H1 (cell line): ENCODE measurements at regions not wholly inside any gene's neighbourhood (a gene's known extent, or its start where the extent isn't known, plus 50 kb on each side); places are given as distances from the start of the nearest gene placed in this dataset.

Experiments
- CTCF ChIA-PET: fragments of 300-600 bp; sonication (Branson Sonifier 250); formaldehyde crosslinking; loops from one replicate; lab custom pipeline; 2021; ENCODE audit not compliant: partially characterized antibody; lab: Charles Lee
- POLR2A ChIA-PET: fragments of 300-600 bp; sonication (Branson Sonifier 250); formaldehyde crosslinking; loops from one replicate; lab custom pipeline; 2021; ENCODE audit warnings: inconsistent platforms; ENCODE audit not compliant: partially characterized antibody; lab: Charles Lee
- DNase-seq, 2 experiments: peaks; one replicate each; pipeline versions ENCODE4 v3.0.0 to v3.0.0-alpha.2; 2010 to 2022; ENCODE audit warnings: low spot score in 2 of 2, low read depth in 1 of 2, mixed read lengths in 1 of 2
- FAIRE-seq: peaks from 2 replicates; lab custom pipeline; 2011; peaks lifted over from hg19 to GRCh38; lab: Jason Lieb, UNC
- H2AFZ ChIP-seq: 2 replicates; pipeline ENCODE4 v1.8.1; 2012; ENCODE audit warnings: low read length, inconsistent platforms
- H2AK5ac ChIP-seq: 2 replicates; pipeline ENCODE4 v1.6.1; 2013; ENCODE audit warnings: low read depth, low read length
- H2BK120ac ChIP-seq: replicated peaks from 2 replicates; pipeline ENCODE3; 2013; ENCODE audit warnings: low read depth, low read length, inconsistent platforms
- H2BK12ac ChIP-seq: 2 replicates; pipeline ENCODE4 v1.6.1; 2013; ENCODE audit warnings: low read depth, low read length
- H2BK15ac ChIP-seq: 2 replicates; pipeline ENCODE4 v1.6.1; 2013; ENCODE audit warnings: low read length
- H2BK20ac ChIP-seq: 2 replicates; pipeline ENCODE4 v1.6.1; 2013; ENCODE audit warnings: low read length
- H2BK5ac ChIP-seq: 2 replicates; pipeline ENCODE4 v1.6.1; 2013; ENCODE audit warnings: low read depth, low read length
- H3K14ac ChIP-seq: 2 replicates; pipeline ENCODE4 v1.6.1; 2013; ENCODE audit warnings: inconsistent platforms; ENCODE audit not compliant: insufficient read length
- H3K18ac ChIP-seq: 2 replicates; pipeline ENCODE4 v1.6.1; 2013; ENCODE audit warnings: low read length; ENCODE audit errors: extremely low read depth
- H3K23ac ChIP-seq: 2 replicates; pipeline ENCODE4 v1.6.1; 2013; ENCODE audit warnings: inconsistent platforms; ENCODE audit not compliant: insufficient read length
- H3K23me2 ChIP-seq: 2 replicates; pipeline ENCODE4 v1.6.1; 2013; ENCODE audit warnings: low read depth, low read length
- H3K27ac ChIP-seq: 2 replicates; pipeline ENCODE4 v1.6.1; 2011; ENCODE audit warnings: low read depth, low read length, inconsistent platforms
- H3K27me3 ChIP-seq, 4 experiments: replicated peaks in 1 of 4; 1 replicate in 1 of 4; 2 replicates in 3 of 4; pipeline versions ENCODE4 v1.6.1 to v1.8.1; 2011 to 2013; ENCODE audit warnings: low read length in 3 of 4, mild to moderate bottlenecking in 3 of 4, inconsistent platforms in 2 of 4, mixed read lengths in 2 of 4, moderate library complexity in 1 of 4; ENCODE audit not compliant: control insufficient read depth in 3 of 4, insufficient read depth in 3 of 4; ENCODE audit errors: extremely low read depth in 1 of 4
- H3K36me3 ChIP-seq, 4 experiments: 2 replicates each; pipeline versions ENCODE4 v1.6.1 to v1.8.1; 2011 to 2013; ENCODE audit warnings: mild to moderate bottlenecking in 4 of 4, low read length in 3 of 4, moderate library complexity in 2 of 4, control low read depth in 1 of 4, inconsistent platforms in 1 of 4; ENCODE audit not compliant: insufficient read depth in 4 of 4, control insufficient read depth in 2 of 4
- H3K4ac ChIP-seq: replicated peaks from 2 replicates; pipeline ENCODE3; 2013; ENCODE audit warnings: low read length, low read depth, mixed read lengths, inconsistent platforms; ENCODE audit not compliant: insufficient read length
- H3K4me1 ChIP-seq, 4 experiments: replicated peaks in 1 of 4; 1 replicate in 1 of 4; 2 replicates in 3 of 4; pipeline versions ENCODE4 v1.6.1 to v1.8.1; 2011 to 2013; ENCODE audit warnings: low read length in 3 of 4, inconsistent platforms in 2 of 4, mixed read lengths in 1 of 4; ENCODE audit not compliant: insufficient read depth in 4 of 4, control insufficient read depth in 3 of 4
- H3K4me2 ChIP-seq, 2 experiments: 2 replicates each; pipeline versions ENCODE4 v1.6.1 to v1.8.1; 2011 to 2013; ENCODE audit warnings: low read depth in 2 of 2, low read length in 2 of 2, control low read depth in 1 of 2, inconsistent platforms in 1 of 2, mild to moderate bottlenecking in 1 of 2; ENCODE audit not compliant: insufficient read depth in 1 of 2
- H3K4me3 ChIP-seq, 4 experiments: fragments of 200-600, 300-600 bp in 1 of 4; sonication (generic), shearing (Covaris generic), sonication (Bioruptor Twin) in 1 of 4; 2 replicates each; pipeline versions ENCODE4 v1.5.1 to v1.8.1; 2011 to 2016; ENCODE audit warnings: low read length in 4 of 4, low read depth in 3 of 4, control low read depth in 2 of 4, inconsistent platforms in 2 of 4, mild to moderate bottlenecking in 2 of 4, mixed read lengths in 1 of 4, moderate library complexity in 1 of 4; ENCODE audit not compliant: insufficient read depth in 2 of 4; ENCODE audit errors: extremely low read depth in 1 of 4
- H3K56ac ChIP-seq: replicated peaks from 2 replicates; pipeline ENCODE3; 2013; ENCODE audit warnings: low read depth, mild to moderate bottlenecking, mixed read lengths, low read length, inconsistent platforms; ENCODE audit not compliant: insufficient read length
- H3K79me1 ChIP-seq: 2 replicates; pipeline ENCODE4 v1.6.1; 2013; ENCODE audit warnings: low read depth, low read length, control low read depth
- H3K79me2 ChIP-seq, 2 experiments: 2 replicates each; pipeline versions ENCODE4 v1.6.1 to v1.8.1; 2012 to 2013; ENCODE audit warnings: low read length in 2 of 2, mild to moderate bottlenecking in 2 of 2, inconsistent platforms in 1 of 2; ENCODE audit not compliant: insufficient read depth in 2 of 2, control insufficient read depth in 1 of 2
- H3K9ac ChIP-seq, 4 experiments: replicated peaks in 1 of 4; 1 replicate in 1 of 4; 2 replicates in 3 of 4; pipeline versions ENCODE4 v1.6.1 to v1.8.1; 2011 to 2013; ENCODE audit warnings: low read depth in 3 of 4, low read length in 3 of 4, control low read depth in 2 of 4, mild to moderate bottlenecking in 2 of 4, moderate library complexity in 2 of 4, inconsistent platforms in 1 of 4; ENCODE audit errors: extremely low read depth in 1 of 4
- H3K9me3 ChIP-seq, 2 experiments: 2 replicates each; pipeline versions ENCODE4 v1.6.1 to v1.8.1; 2012 to 2013; ENCODE audit warnings: mild to moderate bottlenecking in 2 of 2, moderate library complexity in 2 of 2, control low read depth in 1 of 2, inconsistent platforms in 1 of 2, low read depth in 1 of 2, low read length in 1 of 2, mixed read lengths in 1 of 2; ENCODE audit not compliant: insufficient read depth in 2 of 2
- H4K20me1 ChIP-seq, 2 experiments: replicated peaks in 1 of 2; 2 replicates each; pipeline versions ENCODE3 to v1.8.1; 2011 to 2013; ENCODE audit warnings: inconsistent platforms in 2 of 2, low read length in 2 of 2, mild to moderate bottlenecking in 1 of 2; ENCODE audit not compliant: insufficient read depth in 2 of 2, control insufficient read depth in 1 of 2
- H4K5ac ChIP-seq: 2 replicates; pipeline ENCODE4 v1.6.1; 2013; ENCODE audit warnings: low read length, low read depth, mixed read lengths, inconsistent platforms; ENCODE audit not compliant: insufficient read length
- H4K8ac ChIP-seq: 2 replicates; pipeline ENCODE4 v1.8.0; 2013; ENCODE audit warnings: mild to moderate bottlenecking, moderate library complexity, low read length, inconsistent platforms; ENCODE audit not compliant: insufficient read depth; ENCODE audit errors: extremely low read depth
- H4K91ac ChIP-seq: replicated peaks from 2 replicates; pipeline ENCODE3; 2013; ENCODE audit warnings: low read length, mixed read lengths, inconsistent platforms; ENCODE audit not compliant: insufficient read length
- BCL11A ChIP-seq, 2 experiments: IDR thresholded peaks; one replicate each; pipeline ENCODE4 v1.6.1; 2011; ENCODE audit warnings: low read depth in 2 of 2, low read length in 2 of 2, mild to moderate bottlenecking in 2 of 2
- CTBP2 ChIP-seq: IDR thresholded peaks from 2 replicates; pipeline ENCODE4 v1.7.0; 2011; ENCODE audit warnings: borderline replicate concordance, mild to moderate bottlenecking, moderate library complexity, mixed read lengths, low read length; ENCODE audit not compliant: insufficient read depth, insufficient read length
- KDM5A ChIP-seq: fragments of 200-600 bp; IDR thresholded peaks from 2 replicates; pipeline ENCODE4 v1.7.1; 2012; ENCODE audit warnings: mild to moderate bottlenecking, low read length, inconsistent platforms, mixed read lengths
- MAFK ChIP-seq: IDR thresholded peaks from 2 replicates; pipeline ENCODE4 v1.6.1; 2012; ENCODE audit warnings: low read depth, mild to moderate bottlenecking, improper control_type of control experiment, low read length
- PHF8 ChIP-seq: fragments of 200-600 bp; sonication (generic); conservative IDR thresholded peaks from 2 replicates; pipeline ENCODE4 v1.7.1; 2012; ENCODE audit warnings: low read depth, mild to moderate bottlenecking, inconsistent platforms, low read length, moderate library complexity
- RFX5 ChIP-seq: IDR thresholded peaks from 2 replicates; pipeline ENCODE4 v1.6.1; 2011; ENCODE audit warnings: low read depth, low read length, improper control_type of control experiment, borderline replicate concordance
- SRF ChIP-seq: IDR thresholded peaks from 2 replicates; pipeline ENCODE4 v1.6.1; 2011; ENCODE audit warnings: mild to moderate bottlenecking, low read depth, low read length, moderate library complexity
- WGBS, 2 experiments: shearing (Covaris generic) in 1 of 2; methylation state at CpG; one replicate each; pipeline versions ENCODE4 v1.1.6 to v1.1.7; 2013 to 2015; ENCODE audit warnings: low lambda C conversion rate in 2 of 2, mixed read lengths in 2 of 2, inconsistent platforms in 1 of 2, low coverage in 1 of 2, missing lambda C conversion rate in 1 of 2; ENCODE audit not compliant: insufficient replicate concordance in 2 of 2, insufficient coverage in 1 of 2, insufficient read length in 1 of 2; ENCODE audit errors: extremely low coverage in 1 of 2, missing lambda C conversion rate in 1 of 2; 5-methylcytosine and 5-hydroxymethylcytosine counted together

- H3K23me2 ChIP-seq: no peaks in the 10 kb centered on the region; the same call in 1 of the 2 replicates
- no peak overlapping the region for H3K56ac ChIP-seq
- TF ChIP-seq RFX5: no peak
- TF ChIP-seq SRF: no peak
- TF ChIP-seq KDM5A: no peak
- TF ChIP-seq PHF8: no peak
- no peak for TF ChIP-seq MAFK
- no peak for TF ChIP-seq BCL11A (IDR thresholded peaks at IDR 0.05; ENCODE audit: low read depth in 2 of 2, low read length in 2 of 2)
- no peak for TF ChIP-seq CTBP2
- no peak overlapping the region for H3K4me2 ChIP-seq
- H3K9ac ChIP-seq: no peak overlapping the region
- H4K20me1 ChIP-seq: no peaks in the 10 kb centered on the region
- no peak overlapping the region for H2BK5ac ChIP-seq
- H3K9me3 ChIP-seq: no peaks in the 10 kb centered on the region
- no peaks in the 10 kb centered on the region for H3K4me1 ChIP-seq
- DNase-seq: no peak
- H4K91ac ChIP-seq: no peak overlapping the region
- no peak overlapping the region for H2AK5ac ChIP-seq
- no peak overlapping the region for H3K27ac ChIP-seq
- H3K27me3 ChIP-seq: no peaks in the 10 kb centered on the region
- H2AFZ ChIP-seq: no peak overlapping the region
- H4K5ac ChIP-seq: no peak overlapping the region
- H3K14ac ChIP-seq: no peak overlapping the region
- H3K79me1 ChIP-seq: no peaks in the 10 kb centered on the region
- no peaks in the 10 kb centered on the region for H3K79me2 ChIP-seq
- H3K23ac ChIP-seq: no peak overlapping the region
- no peak overlapping the region for H2BK20ac ChIP-seq
- H3K4ac ChIP-seq: no peak overlapping the region
- H4K8ac ChIP-seq: no peak overlapping the region
- H3K4me3 ChIP-seq: no peak overlapping the region
- no peak overlapping the region for H2BK120ac ChIP-seq
- FAIRE-seq: no peak
- no peak overlapping the region for H2BK12ac ChIP-seq
- POLR2A ChIA-PET: interaction anchor here (1.1 kb wide), 1 partner anchor 12 kb away, joined by 3 read pairs; no protein-coding TSS in a partner anchor
- H3K18ac ChIP-seq: no peak overlapping the region
- no peak overlapping the region for H2BK15ac ChIP-seq
- H3K36me3 ChIP-seq: no peaks in the 10 kb centered on the region
- CTCF ChIA-PET: interaction anchor here (0.6 to 4.4 kb wide), 3 partner anchors 50 to 771 kb away, joined by 3 to 50 read pairs (median 6); no protein-coding TSS in a partner anchor
- 97% methylated on average over 4 of the region's 4 CpGs; no CpG with 5 or more reads in 1 of the 2 experiments for WGBS, 2 experiments
These were observed 132.5 kb upstream of the ZNF648 start for GRCh38 chr1:182193908-182194550.
